ENCODE measurements at regions not wholly inside any gene's neighbourhood (a gene's known extent, or its start where the extent isn't known, plus 50 kb on each side); places are given as distances from the start of the nearest gene placed in this dataset.

GRCh38 chr2:142605421-142605820 lies 272.0 kb upstream of the KYNU start:
- H3K27me3 Mint-ChIP-seq = no peaks in the 10 kb centered on the region
- WGBS (ENCODE audit: insufficient coverage) = 60% methylated on average over 2 of the region's 4 CpGs
- Histone ChIP-seq H3K27me3 (replicated peaks in 1 of 2; ENCODE audit: control insufficient read depth in 2 of 2, extremely low read depth in 1 of 2, insufficient read depth in 2 of 2, low read length in 1 of 2) (no peaks in the 10 kb centered on the region), H3K27ac (ENCODE audit: low read length) (no peak overlapping the region), H3K4me1 (ENCODE audit: control insufficient read depth in 1 of 2, extremely low read depth in 1 of 2, insufficient read depth in 2 of 2, low read length in 2 of 2) (no peaks in the 10 kb centered on the region), H3K9me3 (no peaks in the 10 kb centered on the region), H3K36me3 (ENCODE audit: control insufficient read depth in 2 of 2, extremely low read depth in 1 of 2, insufficient read depth in 1 of 2, low read length in 1 of 2) (no peaks in the 10 kb centered on the region), H3K4me3 (ENCODE audit: control insufficient read depth in 1 of 2, extremely low read depth in 1 of 2, low read length in 1 of 2) (no peak overlapping the region)
- H3K4me1 Mint-ChIP-seq = no peaks in the 10 kb centered on the region
- DNase-seq = no peak
- POLR2A ChIA-PET = no interaction called here
- no peak for ATAC-seq (replicated peaks in 1 of 4)
- no peaks in the 10 kb centered on the region for H3K9me3 Mint-ChIP-seq
- H3K4me3 Mint-ChIP-seq = no peak overlapping the region
- H3K36me3 Mint-ChIP-seq = no peaks in the 10 kb centered on the region
- H3K27ac Mint-ChIP-seq = no peak overlapping the region
- CTCF ChIA-PET = no interaction called here

DNA sequence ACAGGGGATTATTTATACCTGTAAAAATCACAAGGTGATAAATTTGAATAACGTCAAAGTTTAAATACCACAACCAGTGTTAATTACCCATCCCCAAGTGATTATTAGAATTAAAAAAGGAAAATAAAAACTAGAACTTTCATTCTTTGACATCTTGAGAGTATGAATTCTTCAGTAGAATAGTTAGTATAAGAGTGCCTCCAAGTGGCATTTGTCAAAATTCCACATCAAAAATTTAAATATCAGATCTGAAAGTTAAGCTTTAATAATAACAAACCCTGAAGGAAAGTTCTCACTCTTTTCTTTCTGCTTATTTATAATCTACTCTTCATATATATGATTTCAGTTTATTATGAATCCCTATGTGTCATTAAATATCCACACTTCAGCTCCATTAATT lies 273.7 kb upstream of the KYNU start:
- Mint-ChIP-seq H3K9me3 (no peaks in the 10 kb centered on the region), H3K36me3 (no peaks in the 10 kb centered on the region), H3K4me1 (no peaks in the 10 kb centered on the region), H3K27me3 (no peaks in the 10 kb centered on the region), H3K4me3 (no peak overlapping the region), H3K27ac (no peak overlapping the region)
- no peaks in the 10 kb centered on the region for H3K9me3 ChIP-seq
- no peak for DNase-seq
- no peaks in the 10 kb centered on the region for H3K36me3 ChIP-seq (ENCODE audit: control insufficient read depth in 2 of 2, extremely low read depth in 1 of 2, insufficient read depth in 1 of 2, low read length in 1 of 2)
- no peak for ATAC-seq (replicated peaks in 1 of 4)
- H3K27me3 ChIP-seq (replicated peaks in 1 of 2; ENCODE audit: control insufficient read depth in 2 of 2, extremely low read depth in 1 of 2, insufficient read depth in 2 of 2, low read length in 1 of 2) = no peaks in the 10 kb centered on the region
- ChIA-PET CTCF (no interaction called here), POLR2A (no interaction called here)
- no CpG with 5 or more reads among the region's 1 CpG for WGBS (ENCODE audit: insufficient coverage)
- no peak overlapping the region for H3K27ac ChIP-seq (ENCODE audit: low read length)
- H3K4me1 ChIP-seq (ENCODE audit: control insufficient read depth in 1 of 2, extremely low read depth in 1 of 2, insufficient read depth in 2 of 2, low read length in 2 of 2) = no peaks in the 10 kb centered on the region
- H3K4me3 ChIP-seq (ENCODE audit: control insufficient read depth in 1 of 2, extremely low read depth in 1 of 2, low read length in 1 of 2) = no peak overlapping the region

DNA sequence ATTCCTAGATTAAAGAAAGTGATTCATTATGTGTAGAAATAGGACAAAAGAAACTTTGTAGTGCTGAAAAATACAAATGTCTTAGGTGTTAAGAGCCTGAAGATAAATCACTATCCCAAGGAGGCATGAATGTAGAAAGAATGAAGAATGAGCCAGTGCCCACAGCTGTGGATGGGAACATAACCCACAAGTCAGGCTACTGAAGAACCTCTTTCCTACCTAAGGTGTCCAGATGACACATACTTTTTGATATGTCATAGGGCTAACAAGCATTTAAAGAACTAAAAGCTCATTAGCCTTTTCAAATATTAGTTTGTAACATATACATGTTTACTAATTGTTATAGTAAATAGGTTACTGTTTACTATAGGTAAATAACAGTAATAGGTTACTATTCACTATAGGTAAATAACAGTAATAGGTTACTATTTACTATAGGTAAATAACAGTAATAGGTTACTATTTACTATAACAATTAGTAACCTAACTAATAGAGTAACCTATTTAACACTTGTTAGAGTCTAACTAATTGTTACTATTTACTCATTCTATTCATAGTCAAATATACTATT lies 275.0 kb upstream of the KYNU start:
- no peaks in the 10 kb centered on the region for H3K9me3 ChIP-seq
- no peak for DNase-seq
- Mint-ChIP-seq H3K27ac (no peak overlapping the region), H3K27me3 (no peaks in the 10 kb centered on the region), H3K36me3 (no peaks in the 10 kb centered on the region), H3K4me3 (no peak overlapping the region), H3K4me1 (no peaks in the 10 kb centered on the region), H3K9me3 (no peaks in the 10 kb centered on the region)
- H3K27me3 ChIP-seq (replicated peaks in 1 of 2; ENCODE audit: control insufficient read depth in 2 of 2, extremely low read depth in 1 of 2, insufficient read depth in 2 of 2, low read length in 1 of 2) = no peaks in the 10 kb centered on the region
- H3K27ac ChIP-seq (ENCODE audit: low read length) = no peak overlapping the region
- no peak overlapping the region for H3K4me3 ChIP-seq (ENCODE audit: control insufficient read depth in 1 of 2, extremely low read depth in 1 of 2, low read length in 1 of 2)
- H3K36me3 ChIP-seq (ENCODE audit: control insufficient read depth in 2 of 2, extremely low read depth in 1 of 2, insufficient read depth in 1 of 2, low read length in 1 of 2) = no peaks in the 10 kb centered on the region
- ChIA-PET POLR2A (no interaction called here), CTCF (no interaction called here)
- no peak for ATAC-seq (replicated peaks in 1 of 4)
- no peaks in the 10 kb centered on the region for H3K4me1 ChIP-seq (ENCODE audit: control insufficient read depth in 1 of 2, extremely low read depth in 1 of 2, insufficient read depth in 2 of 2, low read length in 2 of 2)

- CTCF ChIA-PET = no interaction called here
- POLR2A ChIA-PET = no interaction called here
- H3K9me3 ChIP-seq = no peaks in the 10 kb centered on the region
- H3K4me3 ChIP-seq (ENCODE audit: control insufficient read depth in 1 of 2, extremely low read depth in 1 of 2, low read length in 1 of 2) = no peak overlapping the region
- H3K27ac ChIP-seq (ENCODE audit: low read length) = no peak overlapping the region
- Mint-ChIP-seq H3K4me1 (no peaks in the 10 kb centered on the region), H3K4me3 (no peak overlapping the region), H3K36me3 (no peaks in the 10 kb centered on the region), H3K27me3 (no peaks in the 10 kb centered on the region), H3K9me3 (no peaks in the 10 kb centered on the region), H3K27ac (no peak overlapping the region)
- ATAC-seq (replicated peaks in 1 of 4) = no peak
- no peaks in the 10 kb centered on the region for H3K27me3 ChIP-seq (replicated peaks in 1 of 2; ENCODE audit: control insufficient read depth in 2 of 2, extremely low read depth in 1 of 2, insufficient read depth in 2 of 2, low read length in 1 of 2)
- no peaks in the 10 kb centered on the region for H3K36me3 ChIP-seq (ENCODE audit: control insufficient read depth in 2 of 2, extremely low read depth in 1 of 2, insufficient read depth in 1 of 2, low read length in 1 of 2)
- H3K4me1 ChIP-seq (ENCODE audit: control insufficient read depth in 1 of 2, extremely low read depth in 1 of 2, insufficient read depth in 2 of 2, low read length in 2 of 2) = no peaks in the 10 kb centered on the region
- DNase-seq = no peak
- 76% methylated on average over 6 of the region's 7 CpGs for WGBS (ENCODE audit: insufficient coverage)
Observed at GRCh38 chr2:142601794-142602193, 275.7 kb upstream of the KYNU start.

GRCh38 chr2:142599504-142599903 lies 278.0 kb upstream of the KYNU start:
- no peaks in the 10 kb centered on the region for H3K9me3 Mint-ChIP-seq
- Histone ChIP-seq H3K4me3 (ENCODE audit: control insufficient read depth in 1 of 2, extremely low read depth in 1 of 2, low read length in 1 of 2) (no peak overlapping the region), H3K4me1 (ENCODE audit: control insufficient read depth in 1 of 2, extremely low read depth in 1 of 2, insufficient read depth in 2 of 2, low read length in 2 of 2) (no peaks in the 10 kb centered on the region), H3K27ac (ENCODE audit: low read length) (no peak overlapping the region), H3K9me3 (no peaks in the 10 kb centered on the region), H3K27me3 (replicated peaks in 1 of 2; ENCODE audit: control insufficient read depth in 2 of 2, extremely low read depth in 1 of 2, insufficient read depth in 2 of 2, low read length in 1 of 2) (no peaks in the 10 kb centered on the region), H3K36me3 (ENCODE audit: control insufficient read depth in 2 of 2, extremely low read depth in 1 of 2, insufficient read depth in 1 of 2, low read length in 1 of 2) (no peaks in the 10 kb centered on the region)
- CTCF ChIA-PET = no interaction called here
- no peak overlapping the region for H3K4me3 Mint-ChIP-seq
- no peaks in the 10 kb centered on the region for H3K4me1 Mint-ChIP-seq
- no peaks in the 10 kb centered on the region for H3K36me3 Mint-ChIP-seq
- H3K27me3 Mint-ChIP-seq = no peaks in the 10 kb centered on the region
- ATAC-seq (replicated peaks in 1 of 4) (no peak), DNase-seq (no peak)
- POLR2A ChIA-PET = no interaction called here
- H3K27ac Mint-ChIP-seq = no peak overlapping the region

GRCh38 chr2:142598846-142599245 lies 278.6 kb upstream of the KYNU start:
- Mint-ChIP-seq H3K27ac (no peak overlapping the region), H3K27me3 (no peaks in the 10 kb centered on the region), H3K9me3 (peaks cover 0 to 2% (median 0%) of the 10 kb centered on the region in 3 donors), H3K4me3 (no peak overlapping the region), H3K36me3 (no peaks in the 10 kb centered on the region), H3K4me1 (no peaks in the 10 kb centered on the region)
- H3K27ac ChIP-seq (ENCODE audit: low read length) = no peak overlapping the region
- H3K9me3 ChIP-seq = no peaks in the 10 kb centered on the region
- CTCF ChIA-PET = no interaction called here
- ATAC-seq (replicated peaks in 1 of 4) = no peak
- no peaks in the 10 kb centered on the region for H3K4me1 ChIP-seq (ENCODE audit: control insufficient read depth in 1 of 2, extremely low read depth in 1 of 2, insufficient read depth in 2 of 2, low read length in 2 of 2)
- no peaks in the 10 kb centered on the region for H3K27me3 ChIP-seq (replicated peaks in 1 of 2; ENCODE audit: control insufficient read depth in 2 of 2, extremely low read depth in 1 of 2, insufficient read depth in 2 of 2, low read length in 1 of 2)
- no peak overlapping the region for H3K4me3 ChIP-seq (ENCODE audit: control insufficient read depth in 1 of 2, extremely low read depth in 1 of 2, low read length in 1 of 2)
- POLR2A ChIA-PET = no interaction called here
- DNase-seq = no peak
- no peaks in the 10 kb centered on the region for H3K36me3 ChIP-seq (ENCODE audit: control insufficient read depth in 2 of 2, extremely low read depth in 1 of 2, insufficient read depth in 1 of 2, low read length in 1 of 2)

- ATAC-seq (replicated peaks in 1 of 4) = no peak
- POLR2A ChIA-PET = interaction anchor here in 1 of 2 donors (0.6 kb wide), 1 partner anchor 897 kb away, joined by 8 read pairs; no protein-coding TSS in a partner anchor
Observed at GRCh38 chr2:142596334-142597088, 281.0 kb upstream of the KYNU start.

More at GRCh38 chr2:142596334-142597088, 281.0 kb upstream of the KYNU start:
- no peak for DNase-seq
- Histone ChIP-seq H3K9me3 (no peaks in the 10 kb centered on the region), H3K4me3 (ENCODE audit: control insufficient read depth in 1 of 2, extremely low read depth in 1 of 2, low read length in 1 of 2) (no peak overlapping the region), H3K36me3 (ENCODE audit: control insufficient read depth in 2 of 2, extremely low read depth in 1 of 2, insufficient read depth in 1 of 2, low read length in 1 of 2) (no peaks in the 10 kb centered on the region), H3K27ac (ENCODE audit: low read length) (no peak overlapping the region), H3K27me3 (replicated peaks in 1 of 2; ENCODE audit: control insufficient read depth in 2 of 2, extremely low read depth in 1 of 2, insufficient read depth in 2 of 2, low read length in 1 of 2) (no peaks in the 10 kb centered on the region), H3K4me1 (ENCODE audit: control insufficient read depth in 1 of 2, extremely low read depth in 1 of 2, insufficient read depth in 2 of 2, low read length in 2 of 2) (no peaks in the 10 kb centered on the region)
- Mint-ChIP-seq H3K36me3 (no peaks in the 10 kb centered on the region), H3K4me1 (no peaks in the 10 kb centered on the region), H3K4me3 (no peak overlapping the region), H3K9me3 (peaks cover 0 to 3% (median 0%) of the 10 kb centered on the region in 3 donors), H3K27me3 (no peaks in the 10 kb centered on the region), H3K27ac (no peak overlapping the region)
- CTCF ChIA-PET = no interaction called here
- no CpG with 5 or more reads among the region's 2 CpGs for WGBS (ENCODE audit: insufficient coverage)

All from T-cell (primary cell).